Putamen (tissue), 1 donor: ENCODE measurements at regions not wholly inside any gene's neighbourhood (a gene's known extent, or its start where the extent isn't known, plus 50 kb on each side); places are given as distances from the start of the nearest gene placed in this dataset.
A peak's percentile ranks its signal among the peaks of the same experiment; 100 is the strongest.

Experiments used
- DNase-seq: peaks from one replicate; pipeline ENCODE4 v3.0.0-alpha.2; 2016; ENCODE audit warnings: low spot score

GRCh38 chr21:38741950-38742256 is 63.8 kb upstream of the ETS2 start:
- no peak for DNase-seq

- DNase-seq, result no peak
Observed at GRCh38 chr21:38742580-38743260, 63.0 kb upstream of the ETS2 start.

- DNase-seq, result no peak
Observed at GRCh38 chr21:38743772-38744529, 61.8 kb upstream of the ETS2 start.

GRCh38 chr21:38744861-38745260 is 60.9 kb upstream of the ETS2 start:
- no peak for DNase-seq

GRCh38 chr21:38747810-38748209 is 57.9 kb upstream of the ETS2 start:
- no peak for DNase-seq

- DNase-seq, result peak; percentile 16
Observed at GRCh38 chr21:38751379-38752050, 54.2 kb upstream of the ETS2 start.

- DNase-seq, result no peak
Observed at GRCh38 chr21:38752051-38752505, 53.7 kb upstream of the ETS2 start.

- DNase-seq, result no peak
Observed at GRCh38 chr21:38753114-38753513, 52.6 kb upstream of the ETS2 start.

GRCh38 chr21:38753557-38753971 is 52.2 kb upstream of the ETS2 start:
- no peak for DNase-seq
